ENCODE measurements at regions not wholly inside any gene's neighbourhood (a gene's known extent, or its start where the extent isn't known, plus 50 kb on each side); places are given as distances from the start of the nearest gene placed in this dataset.

- no peak overlapping the region for H3K27ac ChIP-seq (ENCODE audit: low read depth, low read length, poor library complexity, severe bottlenecking)
- CTCF ChIA-PET (ENCODE audit: unreplicated experiment): interaction anchor here (0.6 kb wide), 1 partner anchor 20 kb away, joined by 3 read pairs; no protein-coding TSS in a partner anchor
- H3K4me1 ChIP-seq (ENCODE audit: insufficient read depth, low read length, poor library complexity, severe bottlenecking): no peaks in the 10 kb centered on the region
- POLR2A ChIA-PET: no interaction called here
- H3K4me2 ChIP-seq (ENCODE audit: low read length): no peak overlapping the region
- no peaks in the 10 kb centered on the region for H3K9me2 ChIP-seq (ENCODE audit: insufficient read depth, low read length)
- TF ChIP-seq EZH2phosphoT487 (IDR thresholded peaks at IDR 0.05; ENCODE audit: borderline replicate concordance, low read depth, low read length): no peak
- TF ChIP-seq, protein P1, sequence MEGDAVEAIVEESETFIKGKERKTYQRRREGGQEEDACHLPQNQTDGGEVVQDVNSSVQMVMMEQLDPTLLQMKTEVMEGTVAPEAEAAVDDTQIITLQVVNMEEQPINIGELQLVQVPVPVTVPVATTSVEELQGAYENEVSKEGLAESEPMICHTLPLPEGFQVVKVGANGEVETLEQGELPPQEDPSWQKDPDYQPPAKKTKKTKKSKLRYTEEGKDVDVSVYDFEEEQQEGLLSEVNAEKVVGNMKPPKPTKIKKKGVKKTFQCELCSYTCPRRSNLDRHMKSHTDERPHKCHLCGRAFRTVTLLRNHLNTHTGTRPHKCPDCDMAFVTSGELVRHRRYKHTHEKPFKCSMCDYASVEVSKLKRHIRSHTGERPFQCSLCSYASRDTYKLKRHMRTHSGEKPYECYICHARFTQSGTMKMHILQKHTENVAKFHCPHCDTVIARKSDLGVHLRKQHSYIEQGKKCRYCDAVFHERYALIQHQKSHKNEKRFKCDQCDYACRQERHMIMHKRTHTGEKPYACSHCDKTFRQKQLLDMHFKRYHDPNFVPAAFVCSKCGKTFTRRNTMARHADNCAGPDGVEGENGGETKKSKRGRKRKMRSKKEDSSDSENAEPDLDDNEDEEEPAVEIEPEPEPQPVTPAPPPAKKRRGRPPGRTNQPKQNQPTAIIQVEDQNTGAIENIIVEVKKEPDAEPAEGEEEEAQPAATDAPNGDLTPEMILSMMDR (conservative IDR thresholded peaks at IDR 0.05; ENCODE audit: low read length): no peak
- DNase-seq (ENCODE audit: low spot score): no peak
- intact Hi-C loops (cut with micrococcal nuclease; ENCODE audit: unreplicated experiment): no loop called here
- no peaks in the 10 kb centered on the region for H4K20me1 ChIP-seq (ENCODE audit: insufficient read depth, low read length)
- H2AFZ ChIP-seq (ENCODE audit: low read length): no peak overlapping the region
- no peaks in the 10 kb centered on the region for H3K79me2 ChIP-seq (ENCODE audit: insufficient read depth, low read depth, low read length)
- BruUV-seq (replicated peaks): no TSS peak
- H3K4me3 ChIP-seq (ENCODE audit: low read depth, low read length, poor library complexity, severe bottlenecking): no peak overlapping the region
- H3K36me3 ChIP-seq (ENCODE audit: insufficient read depth, low read length): no peaks in the 10 kb centered on the region
- H3K9me3 ChIP-seq (ENCODE audit: low read length): no peaks in the 10 kb centered on the region
These were observed 1150.7 kb upstream of the WWC1 start for GRCh38 chr5:167140548-167141291.

GRCh38 chr5:167143716-167144115 is 1147.7 kb upstream of the WWC1 start:
- CTCF ChIA-PET (ENCODE audit: unreplicated experiment): no interaction called here
- Histone ChIP-seq H3K4me1 (ENCODE audit: insufficient read depth, low read length, poor library complexity, severe bottlenecking) (no peaks in the 10 kb centered on the region), H3K4me2 (ENCODE audit: low read length) (no peak overlapping the region), H3K27ac (ENCODE audit: low read depth, low read length, poor library complexity, severe bottlenecking) (no peak overlapping the region), H4K20me1 (ENCODE audit: insufficient read depth, low read length) (no peaks in the 10 kb centered on the region), H3K36me3 (ENCODE audit: insufficient read depth, low read length) (no peaks in the 10 kb centered on the region), H3K79me2 (ENCODE audit: insufficient read depth, low read depth, low read length) (no peaks in the 10 kb centered on the region), H2AFZ (ENCODE audit: low read length) (no peak overlapping the region), H3K9me2 (ENCODE audit: insufficient read depth, low read length) (no peaks in the 10 kb centered on the region), H3K4me3 (ENCODE audit: low read depth, low read length, poor library complexity, severe bottlenecking) (no peak overlapping the region), H3K9me3 (ENCODE audit: low read length) (no peaks in the 10 kb centered on the region)
- POLR2A ChIA-PET: no interaction called here
- no peak for DNase-seq (ENCODE audit: low spot score)
- TF ChIP-seq EZH2phosphoT487 (IDR thresholded peaks at IDR 0.05; ENCODE audit: borderline replicate concordance, low read depth, low read length): no peak
- TF ChIP-seq, protein P1 (conservative IDR thresholded peaks at IDR 0.05; ENCODE audit: low read length): no peak
- no TSS peak for BruUV-seq (replicated peaks)
- intact Hi-C loops (cut with micrococcal nuclease; ENCODE audit: unreplicated experiment): no loop called here

- no peaks in the 10 kb centered on the region for H3K9me2 ChIP-seq (ENCODE audit: insufficient read depth, low read length)
- no peaks in the 10 kb centered on the region for H3K9me3 ChIP-seq (ENCODE audit: low read length)
- no peak overlapping the region for H3K27ac ChIP-seq (ENCODE audit: low read depth, low read length, poor library complexity, severe bottlenecking)
- H3K79me2 ChIP-seq (ENCODE audit: insufficient read depth, low read depth, low read length): no peaks in the 10 kb centered on the region
- no peak overlapping the region for H3K4me2 ChIP-seq (ENCODE audit: low read length)
- TF ChIP-seq EZH2phosphoT487 (IDR thresholded peaks at IDR 0.05; ENCODE audit: borderline replicate concordance, low read depth, low read length): no peak
- TF ChIP-seq, protein P1 (conservative IDR thresholded peaks at IDR 0.05; ENCODE audit: low read length): no peak
- BruUV-seq (replicated peaks): no TSS peak
- ChIA-PET POLR2A (no interaction called here), CTCF (ENCODE audit: unreplicated experiment) (no interaction called here)
- no peak overlapping the region for H3K4me3 ChIP-seq (ENCODE audit: low read depth, low read length, poor library complexity, severe bottlenecking)
- H3K36me3 ChIP-seq (ENCODE audit: insufficient read depth, low read length): no peaks in the 10 kb centered on the region
- intact Hi-C loops (cut with micrococcal nuclease; ENCODE audit: unreplicated experiment): no loop called here
- H3K4me1 ChIP-seq (ENCODE audit: insufficient read depth, low read length, poor library complexity, severe bottlenecking): no peaks in the 10 kb centered on the region
- H4K20me1 ChIP-seq (ENCODE audit: insufficient read depth, low read length): no peaks in the 10 kb centered on the region
- DNase-seq (ENCODE audit: low spot score): no peak
- H2AFZ ChIP-seq (ENCODE audit: low read length): no peak overlapping the region
These were observed 1145.6 kb upstream of the WWC1 start for GRCh38 chr5:167145841-167146240.
